ENCODE measurements at regions not wholly inside any gene's neighbourhood (a gene's known extent, or its start where the extent isn't known, plus 50 kb on each side); places are given as distances from the start of the nearest gene placed in this dataset.

DNA sequence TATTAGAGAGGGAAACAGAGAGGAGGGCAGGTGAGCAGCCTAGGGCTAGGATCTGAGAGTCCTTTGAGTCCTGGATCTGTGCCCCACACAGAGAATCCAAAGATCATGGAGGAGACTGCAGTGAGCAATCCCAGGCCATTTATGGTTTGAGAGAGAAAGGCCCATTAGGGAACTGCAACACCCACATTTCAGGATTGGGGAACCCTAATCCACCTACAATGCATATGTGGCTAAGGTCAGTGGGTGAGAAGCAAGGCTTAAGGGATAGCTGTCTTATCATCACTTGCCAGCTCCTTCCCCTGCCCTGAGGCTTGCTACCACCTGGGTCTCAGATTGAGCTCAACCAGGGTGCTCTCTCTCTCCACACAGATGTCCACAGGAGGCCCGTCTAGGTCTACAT, 781.1 kb upstream of the AMELY start:
- H4K91ac ChIP-seq (ENCODE audit: low read length), result no peak overlapping the region
- H3K14ac ChIP-seq (ENCODE audit: low read length in 2 of 2), result no peak overlapping the region
- H3K27me3 ChIP-seq (ENCODE audit: control insufficient read depth in 1 of 2, insufficient read depth in 1 of 2, low read length in 2 of 2), result no peaks in the 10 kb centered on the region
- no peaks in the 10 kb centered on the region for H3K79me1 ChIP-seq (replicated peaks; ENCODE audit: low read length, poor library complexity, severe bottlenecking)
- no peak overlapping the region for H4K8ac ChIP-seq (ENCODE audit: low read length)
- no peak overlapping the region for H2BK15ac ChIP-seq (ENCODE audit: low read depth, poor library complexity, severe bottlenecking)
- WGBS, result 86% methylated on average over 1 of the region's 1 CpG
- no peak overlapping the region for H3K9ac ChIP-seq (ENCODE audit: low read length)
- no peak overlapping the region for H3K27ac ChIP-seq (ENCODE audit: low read length, poor library complexity, severe bottlenecking)
- no peaks in the 10 kb centered on the region for H3K36me3 ChIP-seq (ENCODE audit: control insufficient read depth in 1 of 2, insufficient read depth in 2 of 2, low read depth in 1 of 2, low read length in 2 of 2)
- H2BK12ac ChIP-seq (ENCODE audit: low read length in 2 of 2), result no peak overlapping the region
- H3K9me3 ChIP-seq (ENCODE audit: control insufficient read depth, low read length), result no peaks in the 10 kb centered on the region
- H3K4me3 ChIP-seq (ENCODE audit: insufficient read depth in 1 of 2, low read depth in 1 of 2, low read length in 2 of 2), result no peak overlapping the region
- DNase-seq, result no peak
- H2AFZ ChIP-seq (ENCODE audit: low read depth, low read length), result no peak overlapping the region
- no peak overlapping the region for H3K18ac ChIP-seq (ENCODE audit: low read depth in 1 of 2, low read length in 2 of 2)
- no peak overlapping the region for H3K23ac ChIP-seq (ENCODE audit: low read length in 2 of 2)
- no peak overlapping the region for H2AK5ac ChIP-seq (ENCODE audit: low read length, severe bottlenecking)
- H2BK120ac ChIP-seq (ENCODE audit: low read depth, low read length), result no peak overlapping the region
- no peak overlapping the region for H2BK5ac ChIP-seq (ENCODE audit: low read depth, low read length, poor library complexity, severe bottlenecking)
- no peak overlapping the region for H3K4ac ChIP-seq (ENCODE audit: low read depth in 1 of 2, low read length in 2 of 2)
- H3K4me1 ChIP-seq (ENCODE audit: control insufficient read depth, insufficient read depth, low read depth, low read length), result no peaks in the 10 kb centered on the region
- no peak overlapping the region for H3K4me2 ChIP-seq (ENCODE audit: low read length, poor library complexity, severe bottlenecking)

DNA sequence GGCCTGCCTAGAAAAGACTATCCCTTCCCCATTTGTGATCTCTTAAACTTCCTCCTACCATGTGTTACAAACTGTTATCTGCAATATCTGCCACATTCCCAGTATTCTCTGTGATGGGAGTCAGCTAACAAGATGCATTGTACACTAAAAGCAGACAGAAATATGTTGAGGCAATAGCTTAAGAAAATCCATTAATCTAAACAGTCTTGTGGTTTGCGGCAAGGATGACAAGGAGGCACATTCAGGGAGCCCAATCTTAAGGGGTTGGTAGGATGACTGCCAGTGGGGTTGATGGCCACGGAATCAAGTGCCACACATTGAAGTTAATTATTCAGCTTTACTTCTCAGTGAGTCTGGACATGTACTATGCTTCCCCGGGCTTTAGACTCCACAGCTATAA, 775.5 kb upstream of the AMELY start:
- Histone ChIP-seq H4K91ac (ENCODE audit: low read length) (no peak overlapping the region), H3K4me3 (ENCODE audit: insufficient read depth in 1 of 2, low read depth in 1 of 2, low read length in 2 of 2) (no peak overlapping the region), H2BK5ac (ENCODE audit: low read depth, low read length, poor library complexity, severe bottlenecking) (no peak overlapping the region), H3K36me3 (ENCODE audit: control insufficient read depth in 1 of 2, insufficient read depth in 2 of 2, low read depth in 1 of 2, low read length in 2 of 2) (no peaks in the 10 kb centered on the region), H3K4me2 (ENCODE audit: low read length, poor library complexity, severe bottlenecking) (no peak overlapping the region), H3K4me1 (ENCODE audit: control insufficient read depth, insufficient read depth, low read depth, low read length) (no peaks in the 10 kb centered on the region), H2AFZ (ENCODE audit: low read depth, low read length) (no peak overlapping the region), H3K79me1 (replicated peaks; ENCODE audit: low read length, poor library complexity, severe bottlenecking) (no peaks in the 10 kb centered on the region), H3K14ac (ENCODE audit: low read length in 2 of 2) (no peak overlapping the region), H3K27ac (ENCODE audit: low read length, poor library complexity, severe bottlenecking) (peak overlapping the region; percentile 77), H3K9ac (ENCODE audit: low read length) (no peak overlapping the region), H3K9me3 (ENCODE audit: control insufficient read depth, low read length) (no peaks in the 10 kb centered on the region), H3K27me3 (ENCODE audit: control insufficient read depth in 1 of 2, insufficient read depth in 1 of 2, low read length in 2 of 2) (no peaks in the 10 kb centered on the region), H3K4ac (ENCODE audit: low read depth in 1 of 2, low read length in 2 of 2) (no peak overlapping the region), H2BK15ac (ENCODE audit: low read depth, poor library complexity, severe bottlenecking) (no peak overlapping the region), H4K8ac (ENCODE audit: low read length) (no peak overlapping the region), H3K18ac (ENCODE audit: low read depth in 1 of 2, low read length in 2 of 2) (no peak overlapping the region), H3K23ac (ENCODE audit: low read length in 2 of 2) (no peak overlapping the region), H2AK5ac (ENCODE audit: low read length, severe bottlenecking) (no peak overlapping the region), H2BK120ac (ENCODE audit: low read depth, low read length) (no peak overlapping the region), H2BK12ac (ENCODE audit: low read length in 2 of 2) (no peak overlapping the region)
- WGBS, result 84% methylated on average over 2 of the region's 3 CpGs
- DNase-seq, result peak; percentile 48

DNA sequence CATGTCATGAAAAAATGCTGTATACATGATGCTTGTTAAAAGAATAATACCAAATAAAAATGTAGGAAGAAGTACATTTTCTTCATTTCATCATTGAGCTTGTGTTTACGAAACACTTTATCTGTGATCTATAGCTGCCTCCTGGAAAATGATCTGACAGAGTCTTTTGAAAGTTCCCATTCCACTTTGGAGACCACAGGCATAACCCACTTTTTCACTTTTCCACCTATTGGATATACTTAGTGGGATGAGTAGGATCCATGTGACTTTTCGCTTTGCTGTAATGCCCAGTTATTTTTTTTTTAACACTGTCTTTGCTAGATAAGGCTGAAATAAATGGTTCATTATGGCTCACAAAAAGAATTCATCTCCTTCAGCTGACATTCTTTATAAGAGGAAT, 773.0 kb upstream of the AMELY start:
- no peak overlapping the region for H2BK120ac ChIP-seq (ENCODE audit: low read depth, low read length)
- H2AFZ ChIP-seq (ENCODE audit: low read depth, low read length), result no peak overlapping the region
- no peak overlapping the region for H3K4me2 ChIP-seq (ENCODE audit: low read length, poor library complexity, severe bottlenecking)
- H3K9ac ChIP-seq (ENCODE audit: low read length), result no peak overlapping the region
- DNase-seq, result no peak
- no peak overlapping the region for H3K4ac ChIP-seq (ENCODE audit: low read depth in 1 of 2, low read length in 2 of 2)
- no peak overlapping the region for H3K27ac ChIP-seq (ENCODE audit: low read length, poor library complexity, severe bottlenecking)
- H2BK5ac ChIP-seq (ENCODE audit: low read depth, low read length, poor library complexity, severe bottlenecking), result no peak overlapping the region
- no peaks in the 10 kb centered on the region for H3K9me3 ChIP-seq (ENCODE audit: control insufficient read depth, low read length)
- H3K23ac ChIP-seq (ENCODE audit: low read length in 2 of 2), result no peak overlapping the region
- no peaks in the 10 kb centered on the region for H3K27me3 ChIP-seq (ENCODE audit: control insufficient read depth in 1 of 2, insufficient read depth in 1 of 2, low read length in 2 of 2)
- no peak overlapping the region for H3K14ac ChIP-seq (ENCODE audit: low read length in 2 of 2)
- H2AK5ac ChIP-seq (ENCODE audit: low read length, severe bottlenecking), result no peak overlapping the region
- no peak overlapping the region for H3K18ac ChIP-seq (ENCODE audit: low read depth in 1 of 2, low read length in 2 of 2)
- no peak overlapping the region for H3K4me3 ChIP-seq (ENCODE audit: insufficient read depth in 1 of 2, low read depth in 1 of 2, low read length in 2 of 2)
- no peaks in the 10 kb centered on the region for H3K36me3 ChIP-seq (ENCODE audit: control insufficient read depth in 1 of 2, insufficient read depth in 2 of 2, low read depth in 1 of 2, low read length in 2 of 2)
- no peaks in the 10 kb centered on the region for H3K4me1 ChIP-seq (ENCODE audit: control insufficient read depth, insufficient read depth, low read depth, low read length)
- H4K91ac ChIP-seq (ENCODE audit: low read length), result no peak overlapping the region
- H3K79me1 ChIP-seq (replicated peaks; ENCODE audit: low read length, poor library complexity, severe bottlenecking), result no peaks in the 10 kb centered on the region
- H4K8ac ChIP-seq (ENCODE audit: low read length), result no peak overlapping the region
- no peak overlapping the region for H2BK12ac ChIP-seq (ENCODE audit: low read length in 2 of 2)
- H2BK15ac ChIP-seq (ENCODE audit: low read depth, poor library complexity, severe bottlenecking), result no peak overlapping the region
- WGBS, result no CpG with 5 or more reads among the region's 2 CpGs

DNA sequence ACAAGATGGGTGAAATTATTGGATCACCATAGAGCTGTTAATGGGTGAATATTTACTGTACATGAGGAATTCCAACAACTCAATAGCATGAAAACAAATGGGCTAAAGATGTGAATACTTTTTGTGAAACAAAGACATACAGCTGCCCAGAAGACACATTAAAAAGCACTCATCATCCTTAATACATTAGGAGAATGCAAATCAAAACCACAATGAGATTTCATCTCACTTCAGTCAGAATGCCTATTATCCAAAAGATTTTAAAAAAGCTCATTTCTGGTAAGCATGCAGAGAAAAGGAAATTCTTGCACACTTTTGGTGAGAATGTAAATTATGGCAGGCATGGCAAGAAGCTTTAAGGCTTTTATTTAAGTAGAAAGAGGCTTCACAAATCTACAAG, 770.8 kb upstream of the AMELY start:
- no peak overlapping the region for H2BK15ac ChIP-seq (ENCODE audit: low read depth, poor library complexity, severe bottlenecking)
- no peaks in the 10 kb centered on the region for H3K79me1 ChIP-seq (replicated peaks; ENCODE audit: low read length, poor library complexity, severe bottlenecking)
- H3K4me2 ChIP-seq (ENCODE audit: low read length, poor library complexity, severe bottlenecking), result no peak overlapping the region
- H2AK5ac ChIP-seq (ENCODE audit: low read length, severe bottlenecking), result no peak overlapping the region
- no peak overlapping the region for H3K23ac ChIP-seq (ENCODE audit: low read length in 2 of 2)
- H3K18ac ChIP-seq (ENCODE audit: low read depth in 1 of 2, low read length in 2 of 2), result no peak overlapping the region
- no peaks in the 10 kb centered on the region for H3K27me3 ChIP-seq (ENCODE audit: control insufficient read depth in 1 of 2, insufficient read depth in 1 of 2, low read length in 2 of 2)
- H2BK5ac ChIP-seq (ENCODE audit: low read depth, low read length, poor library complexity, severe bottlenecking), result no peak overlapping the region
- no peak overlapping the region for H2BK12ac ChIP-seq (ENCODE audit: low read length in 2 of 2)
- no peak overlapping the region for H2AFZ ChIP-seq (ENCODE audit: low read depth, low read length)
- no peak overlapping the region for H4K8ac ChIP-seq (ENCODE audit: low read length)
- no peak for DNase-seq
- H3K14ac ChIP-seq (ENCODE audit: low read length in 2 of 2), result no peak overlapping the region
- no peak overlapping the region for H3K4ac ChIP-seq (ENCODE audit: low read depth in 1 of 2, low read length in 2 of 2)
- no peak overlapping the region for H4K91ac ChIP-seq (ENCODE audit: low read length)
- H3K9ac ChIP-seq (ENCODE audit: low read length), result no peak overlapping the region
- no peak overlapping the region for H2BK120ac ChIP-seq (ENCODE audit: low read depth, low read length)
- no peaks in the 10 kb centered on the region for H3K36me3 ChIP-seq (ENCODE audit: control insufficient read depth in 1 of 2, insufficient read depth in 2 of 2, low read depth in 1 of 2, low read length in 2 of 2)
- no peak overlapping the region for H3K27ac ChIP-seq (ENCODE audit: low read length, poor library complexity, severe bottlenecking)
- no peak overlapping the region for H3K4me3 ChIP-seq (ENCODE audit: insufficient read depth in 1 of 2, low read depth in 1 of 2, low read length in 2 of 2)
- H3K9me3 ChIP-seq (ENCODE audit: control insufficient read depth, low read length), result no peaks in the 10 kb centered on the region
- no peaks in the 10 kb centered on the region for H3K4me1 ChIP-seq (ENCODE audit: control insufficient read depth, insufficient read depth, low read depth, low read length)
